PC-3 (cell line): ENCODE measurements at regions not wholly inside any gene's neighbourhood (a gene's known extent, or its start where the extent isn't known, plus 50 kb on each side); places are given as distances from the start of the nearest gene placed in this dataset.

Source experiments
- CTCF ChIP-seq: fragments of 300-600 bp; sonication (generic); conservative IDR thresholded peaks from 2 replicates; pipeline ENCODE4 v1.5.1; 2017; ENCODE audit warnings: antibody characterized with exemption, low read depth, mild to moderate bottlenecking, low read length
- EZH2 ChIP-seq: fragments of 300-600 bp; sonication (generic); IDR thresholded peaks from one replicate; pipeline ENCODE4 v1.6.1; 2017; ENCODE audit warnings: antibody characterized with exemption, mild to moderate bottlenecking, low read length; ENCODE audit not compliant: unreplicated experiment

DNA sequence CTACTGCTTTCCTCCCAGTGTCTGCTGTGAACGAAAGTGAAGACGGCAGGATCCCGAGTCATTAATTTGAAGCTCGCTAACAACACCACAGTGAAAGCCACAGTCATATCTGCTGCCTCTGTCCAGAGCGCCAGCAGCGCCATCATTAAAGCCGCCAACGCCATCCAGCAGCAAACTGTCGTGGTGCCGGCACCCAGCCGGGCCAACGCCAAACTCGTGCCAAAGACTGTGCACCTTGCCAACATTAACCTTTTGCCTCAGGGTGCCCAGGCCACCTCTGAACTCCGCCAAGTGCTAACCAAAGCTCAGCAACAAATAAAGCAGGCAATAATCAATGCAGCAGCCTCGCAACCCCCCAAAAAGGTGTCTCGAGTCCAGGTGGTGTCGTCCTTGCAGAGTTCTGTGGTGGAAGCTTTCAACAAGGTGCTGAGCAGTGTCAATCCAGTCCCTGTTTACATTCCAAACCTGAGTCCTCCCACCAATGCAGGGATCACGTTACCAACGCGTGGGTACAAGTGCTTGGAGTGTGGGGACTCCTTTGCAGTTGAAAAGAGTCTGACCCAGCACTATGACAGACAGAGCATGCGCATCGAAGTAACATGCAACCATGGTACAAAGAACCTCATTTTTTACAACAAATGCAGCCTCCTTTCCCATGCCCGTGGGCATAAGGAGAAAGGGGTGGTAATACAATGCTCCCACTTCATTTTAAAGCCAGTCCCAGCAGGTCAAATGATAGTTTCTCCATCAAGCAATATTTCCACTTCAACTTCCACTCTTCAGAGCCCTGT, 94.8 kb upstream of the KCNMA1 start:
- TF ChIP-seq CTCF, result no peak
- no peak for TF ChIP-seq EZH2
